Activated naive CD8-positive, alpha-beta T cell treated with anti-CD3 and anti-CD28 coated beads, Interleukin-2, amount 10 ng/mL, durations not matched to agents 7 days and 5 days (primary cell): ENCODE measurements at regions not wholly inside any gene's neighbourhood (a gene's known extent, or its start where the extent isn't known, plus 50 kb on each side); places are given as distances from the start of the nearest gene placed in this dataset.

ENCODE experiments used
- ATAC-seq: fragments of 150-1000 bp; cut with Tn5 transposase; one replicate; pipeline ENCODE4 v1.10.0; 2021; ENCODE audit warnings: low read depth, moderate library complexity
- POLR2A ChIA-PET: fragments of 350-600 bp; sonication (Branson Sonifier 250); formaldehyde crosslinking; loops from one replicate; lab custom pipeline; 2021; ENCODE audit warnings: antibody characterized with exemption; lab: Charles Lee
- DNase-seq: peaks from one replicate; pipeline ENCODE4 v3.0.0; 2021
- H3K27ac Mint-ChIP-seq: one replicate; pipeline ENCODE4 v1.8.0; 2022; ENCODE audit warnings: mild to moderate bottlenecking, mixed read lengths
- H3K27me3 Mint-ChIP-seq: one replicate; pipeline ENCODE4 v1.8.0; 2022; ENCODE audit warnings: mild to moderate bottlenecking, moderate library complexity, mixed read lengths
- H3K36me3 Mint-ChIP-seq: one replicate; pipeline ENCODE4 v1.8.0; 2021; ENCODE audit warnings: mild to moderate bottlenecking, mixed read lengths
- H3K4me1 Mint-ChIP-seq: one replicate; pipeline ENCODE4 v1.8.0; 2021; ENCODE audit warnings: mixed read lengths
- H3K4me3 Mint-ChIP-seq: one replicate; pipeline ENCODE4 v1.8.0; 2022; ENCODE audit warnings: mild to moderate bottlenecking, moderate library complexity, mixed read lengths
- H3K9me3 Mint-ChIP-seq: one replicate; pipeline ENCODE4 v1.8.0; 2021; ENCODE audit warnings: mixed read lengths

- no peak overlapping the region for H3K27ac Mint-ChIP-seq
- no peak for ATAC-seq
- H3K4me1 Mint-ChIP-seq = no peaks in the 10 kb centered on the region
- H3K36me3 Mint-ChIP-seq = no peaks in the 10 kb centered on the region
- H3K4me3 Mint-ChIP-seq = no peak overlapping the region
- no peaks in the 10 kb centered on the region for H3K27me3 Mint-ChIP-seq
- H3K9me3 Mint-ChIP-seq = peaks cover 1% of the 10 kb centered on the region
- POLR2A ChIA-PET = no interaction called here
- no peak for DNase-seq
Observed at GRCh38 chr11:26229257-26229656, 102.7 kb upstream of the ANO3 start.

DNA sequence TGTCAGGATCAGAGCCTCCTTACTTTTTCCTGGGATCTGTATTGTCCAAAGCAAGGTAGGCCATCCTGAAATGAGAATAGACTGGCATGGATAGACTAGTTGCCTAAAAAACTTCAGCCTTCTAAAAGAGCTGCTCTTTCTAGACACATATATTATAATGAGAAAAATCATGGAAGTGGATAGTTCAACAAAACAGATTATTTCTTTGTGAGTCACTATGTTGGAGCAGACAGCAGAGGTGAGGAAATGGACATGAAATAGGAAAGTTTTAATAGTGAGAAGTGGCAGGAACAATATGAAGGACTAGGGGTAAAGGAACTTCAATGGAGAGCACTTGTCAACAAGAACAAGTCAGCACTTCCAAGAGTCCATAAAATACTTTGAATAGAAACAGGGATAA is 101.9 kb upstream of the ANO3 start:
- H3K27ac Mint-ChIP-seq = no peak overlapping the region
- POLR2A ChIA-PET = no interaction called here
- H3K4me3 Mint-ChIP-seq = no peak overlapping the region
- DNase-seq (no peak), ATAC-seq (no peak)
- no peaks in the 10 kb centered on the region for H3K4me1 Mint-ChIP-seq
- H3K9me3 Mint-ChIP-seq = no peaks in the 10 kb centered on the region
- no peaks in the 10 kb centered on the region for H3K36me3 Mint-ChIP-seq
- H3K27me3 Mint-ChIP-seq = no peaks in the 10 kb centered on the region

DNA sequence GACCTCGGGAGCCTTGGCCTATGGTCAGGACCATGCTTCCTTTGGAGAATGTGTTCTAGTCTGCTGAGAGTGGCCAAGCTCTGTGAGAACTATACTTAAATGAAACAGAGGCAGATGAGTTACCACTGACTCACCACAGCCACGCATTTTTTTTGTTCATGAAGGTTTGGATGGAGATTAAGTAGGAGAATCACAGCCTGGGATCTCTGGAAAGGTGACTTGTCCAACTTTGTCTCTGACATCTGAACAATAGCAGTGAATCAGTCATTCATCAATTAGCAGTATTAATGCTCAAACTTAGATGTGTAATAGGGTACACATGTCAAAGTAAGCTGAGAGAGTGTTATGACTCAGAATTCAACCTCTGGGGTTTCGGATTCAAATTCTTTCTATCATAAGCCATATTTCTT is 100.7 kb upstream of the ANO3 start:
- H3K27ac Mint-ChIP-seq = no peak overlapping the region
- DNase-seq = no peak
- H3K27me3 Mint-ChIP-seq = no peaks in the 10 kb centered on the region
- no peaks in the 10 kb centered on the region for H3K36me3 Mint-ChIP-seq
- H3K4me1 Mint-ChIP-seq = no peaks in the 10 kb centered on the region
- H3K4me3 Mint-ChIP-seq = no peak overlapping the region
- no peak for ATAC-seq
- POLR2A ChIA-PET = no interaction called here
- no peaks in the 10 kb centered on the region for H3K9me3 Mint-ChIP-seq

DNA sequence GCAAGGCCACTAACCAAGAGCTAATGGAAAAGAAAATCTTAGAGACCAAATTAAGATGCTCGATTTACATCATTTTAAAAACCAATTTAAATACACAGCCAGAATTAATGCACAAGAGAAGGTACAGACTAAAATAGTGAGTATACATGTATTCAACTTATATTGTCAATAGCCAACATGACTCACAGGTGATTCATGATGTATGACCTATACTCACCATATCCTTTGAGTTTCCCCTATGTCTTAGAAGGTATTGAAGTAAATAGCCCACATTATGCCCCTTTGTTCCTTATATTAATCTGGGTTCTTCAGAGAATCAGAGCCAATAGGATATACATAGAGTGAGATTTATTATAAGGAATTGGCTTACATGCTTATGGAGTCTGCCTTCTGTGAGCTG is 97.5 kb upstream of the ANO3 start:
- POLR2A ChIA-PET = no interaction called here
- H3K4me1 Mint-ChIP-seq = no peaks in the 10 kb centered on the region
- H3K27ac Mint-ChIP-seq = no peak overlapping the region
- no peak for ATAC-seq
- H3K4me3 Mint-ChIP-seq = no peak overlapping the region
- no peaks in the 10 kb centered on the region for H3K36me3 Mint-ChIP-seq
- H3K9me3 Mint-ChIP-seq = no peaks in the 10 kb centered on the region
- DNase-seq = no peak
- no peaks in the 10 kb centered on the region for H3K27me3 Mint-ChIP-seq

GRCh38 chr11:26243426-26243825 is 88.5 kb upstream of the ANO3 start:
- H3K4me3 Mint-ChIP-seq = no peak overlapping the region
- ATAC-seq = no peak
- no peak for DNase-seq
- no peak overlapping the region for H3K27ac Mint-ChIP-seq
- H3K27me3 Mint-ChIP-seq = no peaks in the 10 kb centered on the region
- peaks cover 1% of the 10 kb centered on the region for H3K9me3 Mint-ChIP-seq
- POLR2A ChIA-PET = no interaction called here
- H3K36me3 Mint-ChIP-seq = no peaks in the 10 kb centered on the region
- no peaks in the 10 kb centered on the region for H3K4me1 Mint-ChIP-seq

- no peaks in the 10 kb centered on the region for H3K27me3 Mint-ChIP-seq
- peaks cover 1% of the 10 kb centered on the region for H3K9me3 Mint-ChIP-seq
- H3K4me3 Mint-ChIP-seq = no peak overlapping the region
- no peaks in the 10 kb centered on the region for H3K4me1 Mint-ChIP-seq
- ATAC-seq = no peak
- no peaks in the 10 kb centered on the region for H3K36me3 Mint-ChIP-seq
- POLR2A ChIA-PET = no interaction called here
- no peak for DNase-seq
- H3K27ac Mint-ChIP-seq = no peak overlapping the region
Observed at GRCh38 chr11:26244207-26244606, 87.7 kb upstream of the ANO3 start.

GRCh38 chr11:26245046-26245445 is 86.9 kb upstream of the ANO3 start:
- H3K9me3 Mint-ChIP-seq = peaks cover 1% of the 10 kb centered on the region
- no peaks in the 10 kb centered on the region for H3K4me1 Mint-ChIP-seq
- no peaks in the 10 kb centered on the region for H3K27me3 Mint-ChIP-seq
- DNase-seq (no peak), ATAC-seq (no peak)
- POLR2A ChIA-PET = no interaction called here
- no peak overlapping the region for H3K27ac Mint-ChIP-seq
- no peaks in the 10 kb centered on the region for H3K36me3 Mint-ChIP-seq
- H3K4me3 Mint-ChIP-seq = no peak overlapping the region

DNA sequence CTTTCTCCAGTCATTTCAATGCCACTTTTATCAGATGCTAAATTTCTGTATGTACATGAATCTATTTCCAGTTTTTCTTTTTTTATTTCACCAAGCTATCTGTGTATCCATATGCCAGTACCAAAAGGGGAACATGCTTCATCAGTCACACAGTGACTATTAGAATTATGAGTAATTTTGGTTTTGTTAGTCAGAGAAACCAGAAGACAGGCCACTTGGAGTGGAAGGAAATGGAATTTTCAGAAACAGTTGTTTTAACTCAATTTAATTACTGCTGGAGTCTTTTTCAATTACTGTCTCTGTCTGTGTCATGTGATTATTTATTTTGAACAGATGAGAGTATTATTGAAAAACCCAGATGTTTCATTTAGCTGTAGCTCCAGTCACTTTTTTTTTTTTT is 84.6 kb upstream of the ANO3 start:
- H3K27me3 Mint-ChIP-seq = no peaks in the 10 kb centered on the region
- no peaks in the 10 kb centered on the region for H3K4me1 Mint-ChIP-seq
- POLR2A ChIA-PET = no interaction called here
- H3K4me3 Mint-ChIP-seq = no peak overlapping the region
- peaks cover 1% of the 10 kb centered on the region for H3K9me3 Mint-ChIP-seq
- DNase-seq (no peak), ATAC-seq (no peak)
- H3K27ac Mint-ChIP-seq = no peak overlapping the region
- no peaks in the 10 kb centered on the region for H3K36me3 Mint-ChIP-seq

GRCh38 chr11:26248661-26249060 is 83.3 kb upstream of the ANO3 start:
- H3K4me3 Mint-ChIP-seq = no peak overlapping the region
- H3K27me3 Mint-ChIP-seq = no peaks in the 10 kb centered on the region
- no peak for ATAC-seq
- peaks cover 1% of the 10 kb centered on the region for H3K9me3 Mint-ChIP-seq
- no peak for DNase-seq
- H3K4me1 Mint-ChIP-seq = no peaks in the 10 kb centered on the region
- no peaks in the 10 kb centered on the region for H3K36me3 Mint-ChIP-seq
- no peak overlapping the region for H3K27ac Mint-ChIP-seq
- POLR2A ChIA-PET = no interaction called here

- H3K27me3 Mint-ChIP-seq = no peaks in the 10 kb centered on the region
Observed at GRCh38 chr11:26254378-26254777, 77.6 kb upstream of the ANO3 start.

DNA sequence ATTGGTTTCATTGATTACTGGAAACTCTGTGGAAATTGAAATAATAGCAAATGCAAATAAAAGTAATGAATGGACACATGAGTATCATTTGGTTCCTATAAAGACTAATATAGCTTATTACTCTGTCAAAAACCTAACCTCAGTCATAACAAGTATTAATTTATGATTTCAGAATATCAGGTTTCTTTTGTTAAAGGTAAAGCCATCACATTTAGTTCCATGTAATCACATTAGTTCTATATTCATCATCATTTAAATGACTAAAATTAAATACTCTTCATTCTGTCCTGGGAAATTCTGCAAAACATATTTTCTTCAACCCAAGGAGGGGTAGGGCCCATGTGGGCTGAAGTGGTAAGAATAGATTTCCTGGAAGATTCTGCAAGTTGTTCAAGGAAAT is 68.2 kb upstream of the ANO3 start:
- H3K4me1 Mint-ChIP-seq = no peaks in the 10 kb centered on the region
- no peaks in the 10 kb centered on the region for H3K27me3 Mint-ChIP-seq
- no peaks in the 10 kb centered on the region for H3K9me3 Mint-ChIP-seq
- ATAC-seq (no peak), DNase-seq (no peak)
- H3K4me3 Mint-ChIP-seq = no peak overlapping the region
- no peaks in the 10 kb centered on the region for H3K36me3 Mint-ChIP-seq
- no peak overlapping the region for H3K27ac Mint-ChIP-seq
- POLR2A ChIA-PET = no interaction called here

More at GRCh38 chr11:26254378-26254777, 77.6 kb upstream of the ANO3 start:
- no peaks in the 10 kb centered on the region for H3K36me3 Mint-ChIP-seq
- POLR2A ChIA-PET = no interaction called here
- no peak overlapping the region for H3K4me3 Mint-ChIP-seq
- H3K9me3 Mint-ChIP-seq = no peaks in the 10 kb centered on the region
- no peak for ATAC-seq
- no peak for DNase-seq
- no peaks in the 10 kb centered on the region for H3K4me1 Mint-ChIP-seq
- H3K27ac Mint-ChIP-seq = no peak overlapping the region

DNA sequence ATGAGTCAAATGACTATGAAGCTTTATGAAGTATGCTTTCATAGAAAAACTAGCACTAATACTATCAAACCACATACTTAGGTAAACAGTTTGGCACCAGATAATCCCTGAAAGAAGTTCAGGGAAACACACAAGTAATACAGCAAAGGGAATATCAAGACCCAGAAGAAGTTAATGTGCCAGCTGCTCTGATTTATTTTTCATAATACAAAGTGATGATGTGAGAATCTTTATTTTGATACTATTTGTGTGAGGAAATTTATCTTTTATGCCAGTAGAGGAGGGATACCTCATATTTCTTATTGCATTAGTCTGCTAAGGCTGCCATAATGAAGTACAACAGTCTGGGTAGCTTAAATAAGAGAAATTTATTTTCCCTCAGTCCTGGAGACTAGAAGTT is 67.7 kb upstream of the ANO3 start:
- Mint-ChIP-seq H3K4me3 (no peak overlapping the region), H3K4me1 (no peaks in the 10 kb centered on the region), H3K9me3 (no peaks in the 10 kb centered on the region), H3K27me3 (no peaks in the 10 kb centered on the region), H3K36me3 (no peaks in the 10 kb centered on the region), H3K27ac (no peak overlapping the region)
- POLR2A ChIA-PET = no interaction called here
- ATAC-seq (no peak), DNase-seq (no peak)

DNA sequence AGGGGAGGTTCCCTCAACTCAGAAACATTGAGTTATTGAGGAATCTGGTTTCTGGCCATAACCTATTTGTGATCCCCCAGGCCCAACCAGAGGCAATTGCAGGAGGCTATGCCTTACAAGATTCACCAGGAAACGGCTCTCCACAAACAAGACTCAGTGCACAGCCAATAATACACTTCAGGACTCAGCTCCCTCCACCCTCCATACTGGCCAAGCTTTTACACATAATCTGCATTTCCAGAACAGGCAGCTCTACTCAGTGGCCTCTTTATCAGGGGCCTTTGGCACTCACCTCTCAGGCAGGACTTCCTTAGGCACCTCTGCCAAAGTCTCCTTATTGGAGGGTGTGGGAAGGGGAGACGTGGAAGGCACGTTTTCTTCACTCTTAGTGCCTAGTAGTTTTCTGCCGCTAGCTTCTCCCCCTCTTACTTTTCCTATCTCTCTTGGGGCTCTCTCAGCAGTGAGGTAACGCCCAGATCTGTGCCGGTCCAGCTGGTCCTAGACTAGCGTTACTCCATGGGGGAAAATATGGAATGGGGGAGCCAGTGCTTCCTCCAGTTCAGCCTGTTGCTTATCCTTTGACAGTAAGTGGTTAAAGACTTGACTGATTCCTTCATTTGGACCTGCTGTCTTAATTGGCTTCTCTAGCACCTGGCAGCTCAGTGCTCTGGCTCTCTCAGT is 62.8 kb upstream of the ANO3 start:
- ATAC-seq = no peak
- H3K27me3 Mint-ChIP-seq = no peaks in the 10 kb centered on the region
- H3K36me3 Mint-ChIP-seq = no peaks in the 10 kb centered on the region
- POLR2A ChIA-PET = no interaction called here
- no peaks in the 10 kb centered on the region for H3K4me1 Mint-ChIP-seq
- no peak for DNase-seq
- no peak overlapping the region for H3K27ac Mint-ChIP-seq
- no peak overlapping the region for H3K4me3 Mint-ChIP-seq
- no peaks in the 10 kb centered on the region for H3K9me3 Mint-ChIP-seq

DNA sequence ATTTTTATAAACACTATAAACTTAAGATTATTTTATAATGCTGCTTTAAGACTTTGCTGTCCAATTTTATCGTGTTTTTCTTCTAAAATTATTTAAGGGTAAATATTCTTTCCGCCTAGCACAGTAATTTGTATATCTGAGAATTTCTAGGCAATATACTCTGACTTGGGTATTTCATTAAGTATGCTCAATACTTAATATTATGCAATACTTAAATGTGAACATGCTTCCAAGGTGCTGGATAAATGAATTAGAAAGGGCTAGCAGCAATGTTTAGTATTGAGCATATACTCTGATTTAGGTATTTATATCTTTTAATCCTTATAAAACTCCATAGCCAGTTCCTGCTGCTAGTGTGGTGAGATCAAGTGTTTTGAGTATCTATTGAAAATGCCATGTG is 60.3 kb upstream of the ANO3 start:
- ATAC-seq (no peak), DNase-seq (no peak)
- POLR2A ChIA-PET = no interaction called here
- Mint-ChIP-seq H3K4me1 (no peaks in the 10 kb centered on the region), H3K9me3 (no peaks in the 10 kb centered on the region), H3K4me3 (no peak overlapping the region), H3K36me3 (no peaks in the 10 kb centered on the region), H3K27ac (no peak overlapping the region), H3K27me3 (no peaks in the 10 kb centered on the region)
